ENCODE measurements at regions not wholly inside any gene's neighbourhood (a gene's known extent, or its start where the extent isn't known, plus 50 kb on each side); places are given as distances from the start of the nearest gene placed in this dataset.

DNA sequence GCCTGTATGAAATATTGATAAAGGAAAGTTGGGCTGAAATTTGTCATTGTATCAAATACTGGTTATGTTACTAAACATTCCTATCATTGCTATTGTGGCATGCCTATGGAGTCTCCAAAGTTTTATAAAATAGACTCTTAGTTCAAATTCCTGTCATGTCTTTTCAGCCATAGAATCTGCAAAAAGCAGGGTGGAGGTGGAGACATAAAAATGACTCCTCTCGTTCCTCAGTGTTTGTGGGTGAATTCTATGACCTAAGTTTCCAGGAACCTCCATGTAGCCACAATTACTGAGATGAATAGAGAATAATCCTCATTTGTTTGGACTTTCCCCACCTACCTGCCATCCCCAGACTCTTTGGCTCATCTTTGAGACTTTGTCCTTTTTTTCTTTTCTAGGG is 326.3 kb upstream of the ETAA1 start:
- TF ChIP-seq, protein P1, sequence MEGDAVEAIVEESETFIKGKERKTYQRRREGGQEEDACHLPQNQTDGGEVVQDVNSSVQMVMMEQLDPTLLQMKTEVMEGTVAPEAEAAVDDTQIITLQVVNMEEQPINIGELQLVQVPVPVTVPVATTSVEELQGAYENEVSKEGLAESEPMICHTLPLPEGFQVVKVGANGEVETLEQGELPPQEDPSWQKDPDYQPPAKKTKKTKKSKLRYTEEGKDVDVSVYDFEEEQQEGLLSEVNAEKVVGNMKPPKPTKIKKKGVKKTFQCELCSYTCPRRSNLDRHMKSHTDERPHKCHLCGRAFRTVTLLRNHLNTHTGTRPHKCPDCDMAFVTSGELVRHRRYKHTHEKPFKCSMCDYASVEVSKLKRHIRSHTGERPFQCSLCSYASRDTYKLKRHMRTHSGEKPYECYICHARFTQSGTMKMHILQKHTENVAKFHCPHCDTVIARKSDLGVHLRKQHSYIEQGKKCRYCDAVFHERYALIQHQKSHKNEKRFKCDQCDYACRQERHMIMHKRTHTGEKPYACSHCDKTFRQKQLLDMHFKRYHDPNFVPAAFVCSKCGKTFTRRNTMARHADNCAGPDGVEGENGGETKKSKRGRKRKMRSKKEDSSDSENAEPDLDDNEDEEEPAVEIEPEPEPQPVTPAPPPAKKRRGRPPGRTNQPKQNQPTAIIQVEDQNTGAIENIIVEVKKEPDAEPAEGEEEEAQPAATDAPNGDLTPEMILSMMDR (IDR thresholded peaks at IDR 0.05; ENCODE audit: extremely low read depth in 1 of 2, insufficient read depth in 1 of 2, low read depth in 1 of 2, low read length in 2 of 2) = no peak
- TF ChIP-seq EZH2 (IDR thresholded peaks at IDR 0.05; ENCODE audit: borderline replicate concordance, low read depth, low read length, severe bottlenecking) (no peak), POLR2AphosphoS5 (IDR thresholded peaks at IDR 0.05; ENCODE audit: insufficient read depth, low read depth, low read length) (no peak), POLR2A (IDR thresholded peaks at IDR 0.05; ENCODE audit: low read depth, low read length) (no peak), GATA2 (IDR thresholded peaks at IDR 0.05; ENCODE audit: insufficient read depth, insufficient read length, low read depth, low read length) (no peak), MYC (IDR thresholded peaks at IDR 0.05; ENCODE audit: low read depth, low read length) (no peak), JUN (IDR thresholded peaks at IDR 0.05; ENCODE audit: borderline replicate concordance, insufficient read depth, insufficient read length, low read depth) (no peak)
- TF ChIP-seq, protein P2, sequence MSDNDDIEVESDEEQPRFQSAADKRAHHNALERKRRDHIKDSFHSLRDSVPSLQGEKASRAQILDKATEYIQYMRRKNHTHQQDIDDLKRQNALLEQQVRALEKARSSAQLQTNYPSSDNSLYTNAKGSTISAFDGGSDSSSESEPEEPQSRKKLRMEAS (IDR thresholded peaks at IDR 0.05; ENCODE audit: insufficient read depth, insufficient read length) = no peak

Measured in endothelial cell of umbilical vein (primary cell).